Omental fat pad (tissue), 3 donors: ENCODE measurements at regions not wholly inside any gene's neighbourhood (a gene's known extent, or its start where the extent isn't known, plus 50 kb on each side); places are given as distances from the start of the nearest gene placed in this dataset.
A peak's percentile ranks its signal among the peaks of the same experiment; 100 is the strongest.

Source experiments
- ATAC-seq: fragments of 150-250 bp; one replicate; pipeline ENCODE4 v1.9.1; 2016; ENCODE audit warnings: mild to moderate bottlenecking, moderate library complexity; ENCODE audit not compliant: low FRiP score
- DNase-seq: peaks from one replicate; pipeline ENCODE4 v3.0.0-alpha.2; 2019; ENCODE audit warnings: low spot score
- TF ChIP-seq, protein P1 (sequence below), 3 donors: fragments of 450-650 bp; IDR thresholded peaks; one replicate each; pipeline ENCODE4 v1.5.1; 2016 to 2017; ENCODE audit warnings: antibody characterized with exemption in 3 of 3, mild to moderate bottlenecking in 3 of 3, moderate library complexity in 2 of 3

DNA sequence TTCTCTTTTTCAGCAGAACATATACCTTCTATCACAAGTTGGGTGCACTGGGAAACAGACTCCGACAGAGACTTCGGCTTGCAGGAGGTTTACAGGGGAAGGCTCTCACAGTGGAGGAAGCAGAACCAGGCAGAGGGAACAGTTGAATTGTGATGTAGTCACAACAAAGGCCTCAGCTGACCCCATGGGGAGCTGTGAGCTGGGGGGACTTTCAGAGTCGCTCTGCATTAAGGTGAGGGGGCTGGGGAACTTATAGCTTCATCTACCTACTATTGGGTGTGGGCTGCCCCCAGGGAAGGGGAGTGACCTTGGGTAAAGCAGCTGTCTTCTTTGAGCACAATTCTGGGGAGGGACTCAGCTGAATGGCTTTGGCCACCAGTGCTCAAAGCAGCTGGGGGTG, 94.9 kb upstream of the POU3F1 start:
- ATAC-seq (no peak), DNase-seq (no peak)
- TF ChIP-seq, protein P1, sequence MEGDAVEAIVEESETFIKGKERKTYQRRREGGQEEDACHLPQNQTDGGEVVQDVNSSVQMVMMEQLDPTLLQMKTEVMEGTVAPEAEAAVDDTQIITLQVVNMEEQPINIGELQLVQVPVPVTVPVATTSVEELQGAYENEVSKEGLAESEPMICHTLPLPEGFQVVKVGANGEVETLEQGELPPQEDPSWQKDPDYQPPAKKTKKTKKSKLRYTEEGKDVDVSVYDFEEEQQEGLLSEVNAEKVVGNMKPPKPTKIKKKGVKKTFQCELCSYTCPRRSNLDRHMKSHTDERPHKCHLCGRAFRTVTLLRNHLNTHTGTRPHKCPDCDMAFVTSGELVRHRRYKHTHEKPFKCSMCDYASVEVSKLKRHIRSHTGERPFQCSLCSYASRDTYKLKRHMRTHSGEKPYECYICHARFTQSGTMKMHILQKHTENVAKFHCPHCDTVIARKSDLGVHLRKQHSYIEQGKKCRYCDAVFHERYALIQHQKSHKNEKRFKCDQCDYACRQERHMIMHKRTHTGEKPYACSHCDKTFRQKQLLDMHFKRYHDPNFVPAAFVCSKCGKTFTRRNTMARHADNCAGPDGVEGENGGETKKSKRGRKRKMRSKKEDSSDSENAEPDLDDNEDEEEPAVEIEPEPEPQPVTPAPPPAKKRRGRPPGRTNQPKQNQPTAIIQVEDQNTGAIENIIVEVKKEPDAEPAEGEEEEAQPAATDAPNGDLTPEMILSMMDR (IDR thresholded peaks at IDR 0.05) = no peak

DNA sequence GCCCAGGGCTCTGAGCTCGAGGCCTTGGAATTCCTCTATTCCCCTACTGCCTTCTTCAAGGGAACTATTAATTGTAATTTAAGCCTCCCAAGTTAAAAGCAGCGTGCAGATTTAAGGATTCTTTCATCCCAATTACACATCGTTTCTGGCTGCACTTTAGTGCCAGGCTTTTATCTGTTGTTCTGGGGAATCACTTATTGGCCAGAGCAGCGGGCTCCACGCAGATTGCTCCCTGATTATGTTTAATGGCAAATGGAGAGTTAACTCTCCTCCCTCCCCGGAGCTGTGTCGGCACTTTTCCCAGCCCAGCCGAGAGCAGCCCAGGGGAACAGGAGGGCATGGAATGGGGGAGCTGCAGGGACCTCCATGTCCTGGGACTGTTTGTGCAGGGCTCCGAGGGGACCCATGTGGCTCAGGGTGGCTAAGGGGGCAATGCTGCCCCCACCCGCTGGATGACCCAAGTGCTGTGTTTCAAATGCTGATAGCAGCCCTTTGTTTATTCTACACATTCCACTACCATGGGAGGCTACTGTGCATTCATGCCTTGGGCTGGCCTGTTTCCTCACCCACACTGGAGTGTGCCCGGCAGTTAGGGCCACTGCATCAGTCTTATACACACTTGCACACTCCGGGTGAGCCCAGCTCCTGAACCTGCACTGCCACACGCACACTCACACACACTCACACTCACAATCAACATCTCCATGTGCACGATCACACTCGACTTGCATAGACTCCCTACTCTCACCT, 93.3 kb upstream of the POU3F1 start:
- ATAC-seq = no peak
- TF ChIP-seq, protein P1 (IDR thresholded peaks at IDR 0.05) = no peak
- DNase-seq = no peak

DNA sequence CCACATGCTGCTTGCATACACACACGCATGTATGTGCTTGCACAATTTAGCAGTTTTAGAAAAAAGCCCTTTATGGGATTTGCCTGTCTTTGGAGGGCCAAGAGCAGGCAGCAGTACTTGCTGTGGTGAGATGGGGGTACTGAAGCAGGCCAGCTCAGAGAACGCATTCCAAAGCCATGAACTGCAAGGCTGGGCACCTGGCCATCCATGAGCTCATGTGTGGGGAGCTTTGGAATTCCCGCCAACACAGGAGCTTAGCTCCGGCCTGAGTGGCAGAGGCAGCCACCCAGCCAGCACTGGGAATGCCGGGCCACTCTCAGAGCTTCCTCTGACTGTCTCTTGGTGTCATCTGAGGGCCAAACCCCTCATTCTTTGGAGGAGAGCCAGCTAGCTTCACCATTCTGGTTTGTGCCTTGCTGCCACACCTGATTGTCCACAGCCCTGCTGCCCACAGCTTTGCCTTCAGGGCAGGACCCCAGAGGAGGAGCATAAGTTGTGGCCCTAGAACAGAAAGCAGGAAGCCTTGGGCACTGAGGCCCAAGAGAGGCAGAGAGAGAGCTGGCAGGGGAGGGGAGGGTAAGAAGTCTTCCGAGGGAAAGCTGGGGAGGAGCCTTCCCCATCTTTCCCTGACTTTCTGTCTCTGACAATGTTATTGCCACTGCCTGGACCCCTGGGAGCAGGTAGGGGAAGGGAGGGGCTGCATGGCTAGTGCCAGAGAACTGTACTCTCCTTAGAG, 92.1 kb upstream of the POU3F1 start:
- TF ChIP-seq, protein P1 (IDR thresholded peaks at IDR 0.05) = no peak
- DNase-seq (peak; percentile 53), ATAC-seq (peak; percentile 85)

DNA sequence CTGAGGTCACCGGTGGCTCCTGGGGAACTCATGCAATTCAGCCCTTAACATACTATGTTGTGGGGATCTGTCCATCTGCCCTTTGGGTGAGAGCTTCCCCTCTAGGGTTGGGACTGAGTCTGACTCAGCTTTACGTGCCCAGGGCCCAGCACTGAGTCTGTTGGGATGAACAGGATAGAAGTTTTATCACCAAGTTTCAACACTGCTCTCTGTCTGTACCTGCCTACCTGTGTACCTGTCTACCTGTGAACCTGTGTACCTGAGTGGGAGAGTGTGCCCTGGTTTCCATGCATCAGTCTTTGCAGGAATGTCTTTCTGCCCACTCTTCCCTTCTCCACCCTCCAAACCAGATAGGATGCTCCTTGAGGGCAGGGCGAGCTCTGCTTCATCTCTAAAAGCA, 90.6 kb upstream of the POU3F1 start:
- TF ChIP-seq, protein P1 (IDR thresholded peaks at IDR 0.05) = no peak
- ATAC-seq (no peak), DNase-seq (no peak)

DNA sequence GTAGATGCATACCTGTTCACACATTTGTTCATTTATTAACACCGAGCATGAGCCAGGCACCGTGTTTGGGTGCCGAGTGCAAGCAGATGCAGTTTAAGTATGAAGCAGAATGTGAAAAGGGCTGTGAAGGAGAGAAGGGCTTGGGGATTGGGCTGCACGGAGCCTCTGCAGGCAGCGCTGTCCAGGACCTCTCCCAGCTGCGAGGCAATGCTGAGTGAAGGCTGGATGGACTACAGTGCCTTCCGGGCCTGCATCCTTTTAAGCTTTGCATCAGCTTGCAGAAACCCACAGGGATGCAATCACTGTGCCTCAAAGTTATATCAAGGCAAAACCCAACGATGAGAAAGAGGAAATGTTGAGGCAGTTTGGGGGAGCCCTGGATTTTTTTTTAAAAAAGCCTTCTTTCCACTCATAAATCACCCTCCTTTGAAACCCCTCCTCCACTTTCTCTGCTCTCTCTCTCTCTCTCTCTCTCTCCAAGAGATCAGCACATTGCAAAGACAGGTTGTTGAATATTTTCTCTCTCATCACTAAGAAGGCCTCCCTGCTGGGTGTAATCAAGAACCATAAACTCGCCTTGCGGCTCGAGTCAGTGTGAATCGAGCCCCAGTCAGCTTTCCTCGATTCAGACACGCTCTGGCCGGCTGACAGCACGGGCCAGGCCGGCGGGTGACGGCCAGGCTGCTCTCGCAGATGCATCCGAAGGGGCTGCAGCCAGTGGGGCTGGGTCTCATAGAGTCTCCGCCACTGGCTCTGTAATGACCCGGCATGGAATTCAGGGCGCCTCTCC, 89.2 kb upstream of the POU3F1 start:
- DNase-seq = no peak
- TF ChIP-seq, protein P1 (IDR thresholded peaks at IDR 0.05) = no peak
- no peak for ATAC-seq

DNA sequence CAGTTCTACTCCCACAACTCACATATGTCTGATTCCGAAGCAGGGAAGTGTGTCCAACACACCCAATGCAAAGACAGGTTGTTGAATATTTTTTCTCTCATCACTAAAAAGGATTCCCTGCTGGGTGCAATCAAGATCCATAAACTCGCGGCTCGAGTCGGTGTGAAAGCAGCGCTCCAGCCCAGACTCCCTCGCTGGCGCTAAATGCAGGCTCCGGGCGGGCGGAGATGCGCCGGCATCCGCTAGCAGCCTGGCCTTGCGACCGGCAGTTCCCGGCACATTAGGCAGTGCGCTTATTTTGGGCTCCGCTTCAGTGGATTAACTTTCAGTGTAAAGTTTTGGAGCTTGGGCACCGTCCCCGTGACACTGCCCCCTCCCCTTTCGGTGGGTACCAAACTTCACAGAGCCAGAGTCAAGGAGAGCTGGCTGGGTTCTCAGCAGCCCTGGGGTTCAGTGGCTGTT, 87.7 kb upstream of the POU3F1 start:
- no peak for DNase-seq
- TF ChIP-seq, protein P1 (IDR thresholded peaks at IDR 0.05) = no peak
- no peak for ATAC-seq
